ENCODE measurements at regions not wholly inside any gene's neighbourhood (a gene's known extent, or its start where the extent isn't known, plus 50 kb on each side); places are given as distances from the start of the nearest gene placed in this dataset.
"Not testable (repeated sequence)": the region's sequence is repeated elsewhere in the genome, so short reads cannot be mapped to it uniquely, and the experiment has no call there.

DNA sequence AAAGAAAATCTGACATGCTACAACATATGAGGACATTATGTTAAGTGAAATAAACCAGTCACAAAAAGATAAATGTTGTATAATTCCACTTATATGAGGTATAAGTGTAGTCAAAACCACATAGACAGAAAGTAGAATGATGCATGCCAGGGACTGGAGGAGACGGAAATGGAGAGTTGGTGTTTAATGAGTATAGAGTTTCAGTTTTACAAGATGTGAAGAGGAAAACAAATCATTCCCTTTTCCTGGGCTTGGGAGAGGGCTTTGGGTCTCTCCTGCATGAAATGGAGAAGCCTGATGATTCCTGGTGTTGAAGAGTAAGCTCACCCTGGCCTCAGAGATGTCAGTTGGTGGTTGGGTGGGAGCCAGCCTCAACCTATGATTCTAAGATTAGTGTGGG, 158.4 kb upstream of the PLXNC1 start:
- H3K4me3 ChIP-seq (ENCODE audit: low read depth, low read length) = no peak overlapping the region
- no peak for DNase-seq (ENCODE audit: low read depth)
- TF ChIP-seq, protein P1, sequence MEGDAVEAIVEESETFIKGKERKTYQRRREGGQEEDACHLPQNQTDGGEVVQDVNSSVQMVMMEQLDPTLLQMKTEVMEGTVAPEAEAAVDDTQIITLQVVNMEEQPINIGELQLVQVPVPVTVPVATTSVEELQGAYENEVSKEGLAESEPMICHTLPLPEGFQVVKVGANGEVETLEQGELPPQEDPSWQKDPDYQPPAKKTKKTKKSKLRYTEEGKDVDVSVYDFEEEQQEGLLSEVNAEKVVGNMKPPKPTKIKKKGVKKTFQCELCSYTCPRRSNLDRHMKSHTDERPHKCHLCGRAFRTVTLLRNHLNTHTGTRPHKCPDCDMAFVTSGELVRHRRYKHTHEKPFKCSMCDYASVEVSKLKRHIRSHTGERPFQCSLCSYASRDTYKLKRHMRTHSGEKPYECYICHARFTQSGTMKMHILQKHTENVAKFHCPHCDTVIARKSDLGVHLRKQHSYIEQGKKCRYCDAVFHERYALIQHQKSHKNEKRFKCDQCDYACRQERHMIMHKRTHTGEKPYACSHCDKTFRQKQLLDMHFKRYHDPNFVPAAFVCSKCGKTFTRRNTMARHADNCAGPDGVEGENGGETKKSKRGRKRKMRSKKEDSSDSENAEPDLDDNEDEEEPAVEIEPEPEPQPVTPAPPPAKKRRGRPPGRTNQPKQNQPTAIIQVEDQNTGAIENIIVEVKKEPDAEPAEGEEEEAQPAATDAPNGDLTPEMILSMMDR (IDR thresholded peaks at IDR 0.05; ENCODE audit: insufficient read depth, low read depth, low read length, missing control alignments) = no peak

DNA sequence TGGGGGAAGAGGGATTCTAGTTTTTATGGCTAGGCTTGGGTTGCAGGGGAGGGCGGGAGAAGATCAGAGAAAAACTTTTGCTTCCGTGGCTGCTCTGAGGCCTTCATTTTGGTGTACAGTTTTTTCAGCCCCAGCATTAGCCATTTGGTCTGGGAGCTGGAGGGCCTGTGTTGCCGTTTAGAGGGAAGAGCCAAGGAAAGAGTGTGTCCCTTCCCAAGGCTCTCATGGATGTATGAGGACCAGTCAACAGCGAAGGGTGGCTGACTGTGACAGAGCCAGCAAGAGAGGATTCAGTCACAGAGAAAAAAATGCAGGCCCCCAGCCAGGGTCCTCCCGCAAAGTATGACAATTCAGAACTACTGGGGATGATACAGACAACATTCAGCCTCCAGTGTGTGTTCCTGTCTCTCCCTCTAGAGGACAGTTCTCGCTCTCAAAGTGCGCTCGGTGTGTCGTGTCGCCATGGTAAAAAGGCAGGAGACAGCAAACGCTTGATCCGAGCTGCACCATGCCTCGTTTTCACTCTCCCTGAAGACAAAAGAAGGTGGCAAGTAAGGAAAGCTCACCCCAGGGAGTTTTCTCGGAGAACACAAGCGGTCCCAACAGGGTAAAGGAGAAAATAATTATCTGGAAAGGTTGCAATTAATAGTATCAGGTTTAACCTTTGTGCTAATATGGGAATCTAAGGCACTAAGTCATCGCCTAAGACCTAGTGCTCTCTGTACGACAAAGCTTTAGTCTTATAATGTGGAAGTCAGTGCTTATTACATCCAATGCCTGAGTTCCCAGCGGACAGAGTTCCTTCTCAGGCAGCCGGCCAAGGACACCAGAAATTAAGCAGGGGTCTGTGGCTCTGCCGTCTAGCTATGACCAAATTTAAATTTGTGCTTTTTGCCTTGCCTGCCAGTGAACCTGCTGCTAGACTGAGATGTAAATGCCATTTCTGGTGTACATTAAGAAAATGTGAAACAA, 157.3 kb upstream of the PLXNC1 start:
- DNase-seq (ENCODE audit: low read depth) = no peak

DNA sequence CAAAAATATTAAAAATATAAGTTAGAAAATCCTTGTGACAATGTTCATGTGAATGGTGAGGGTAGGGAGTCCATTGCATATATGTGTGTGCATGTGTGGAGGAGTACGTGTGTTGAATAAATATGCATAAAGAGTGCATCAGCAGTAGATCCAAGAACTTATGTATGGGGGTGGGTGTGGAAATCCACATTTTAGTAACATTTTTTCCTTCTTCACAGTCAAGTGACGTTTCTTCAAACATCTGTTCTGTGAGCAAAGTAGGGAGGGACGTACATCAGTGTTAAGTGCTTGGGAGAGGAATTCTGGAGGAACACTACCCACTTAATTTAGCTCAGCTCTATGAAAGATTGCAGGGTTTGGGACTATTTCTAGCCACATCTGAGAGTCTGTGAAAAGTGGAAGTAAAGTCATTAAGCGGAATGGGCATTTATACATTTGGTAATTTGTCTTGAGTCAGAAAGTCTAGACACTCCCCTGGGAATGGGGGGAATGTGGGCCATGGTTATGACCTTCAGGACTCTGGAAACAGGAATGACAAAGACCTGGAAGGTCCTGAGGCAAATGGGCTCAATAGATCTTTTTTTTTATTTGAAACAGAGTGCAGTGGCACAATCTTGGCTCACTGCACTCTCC, 156.4 kb upstream of the PLXNC1 start:
- no peak overlapping the region for H3K4me3 ChIP-seq (ENCODE audit: low read depth, low read length)
- TF ChIP-seq, protein P1 (IDR thresholded peaks at IDR 0.05; ENCODE audit: insufficient read depth, low read depth, low read length, missing control alignments) = no peak
- DNase-seq (ENCODE audit: low read depth) = no peak

More for the DNA sequence above, 157.3 kb upstream of the PLXNC1 start:
- TF ChIP-seq, protein P1 (IDR thresholded peaks at IDR 0.05; ENCODE audit: insufficient read depth, low read depth, low read length, missing control alignments) = no peak
- H3K4me3 ChIP-seq (ENCODE audit: low read depth, low read length) = no peak overlapping the region

DNA sequence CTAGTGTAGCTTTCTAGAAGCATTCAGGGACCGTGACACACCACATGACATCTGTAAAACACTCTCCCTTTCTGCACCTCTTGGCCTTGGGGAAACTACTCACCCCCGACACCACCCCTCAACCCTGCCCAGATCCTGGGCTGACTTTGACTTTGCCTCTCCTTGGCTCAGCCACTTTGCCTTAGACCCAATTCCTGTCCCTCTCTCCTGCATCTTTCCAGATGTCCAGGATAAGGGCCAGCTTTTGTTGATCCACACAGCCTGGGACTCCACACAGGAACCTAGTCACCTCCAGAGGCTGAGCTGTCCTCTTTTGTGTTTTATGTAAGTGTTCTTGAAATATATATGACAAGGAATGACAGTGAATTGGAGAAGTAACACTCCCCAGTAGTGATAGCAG, 153.7 kb upstream of the PLXNC1 start:
- TF ChIP-seq, protein P1 (IDR thresholded peaks at IDR 0.05; ENCODE audit: insufficient read depth, low read depth, low read length, missing control alignments) = no peak
- DNase-seq (ENCODE audit: low read depth) = no peak
- no peak overlapping the region for H3K4me3 ChIP-seq (ENCODE audit: low read depth, low read length)

DNA sequence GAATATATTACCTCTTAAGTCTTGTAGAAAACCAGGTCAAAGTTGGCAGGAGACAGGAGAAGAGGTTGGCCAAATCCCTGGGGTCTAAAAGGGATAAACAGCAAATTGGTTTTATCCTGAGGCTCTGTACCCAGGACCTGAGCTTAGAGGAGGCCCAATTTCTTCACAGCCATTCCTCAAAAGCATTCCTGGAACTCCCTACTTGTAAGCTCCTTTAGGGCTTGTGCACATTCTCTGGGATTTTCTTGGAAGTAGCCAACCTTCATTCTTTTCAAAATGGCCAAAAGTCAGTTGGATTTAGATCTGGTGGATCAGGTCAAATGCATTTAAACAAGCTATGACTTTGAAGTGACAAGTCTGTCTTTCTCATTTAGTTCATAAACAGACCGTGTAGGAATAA, 152.1 kb upstream of the PLXNC1 start:
- no peak for DNase-seq (ENCODE audit: low read depth)
- H3K4me3 ChIP-seq (ENCODE audit: low read depth, low read length) = no peak overlapping the region
- TF ChIP-seq, protein P1 (IDR thresholded peaks at IDR 0.05; ENCODE audit: insufficient read depth, low read depth, low read length, missing control alignments) = no peak

DNA sequence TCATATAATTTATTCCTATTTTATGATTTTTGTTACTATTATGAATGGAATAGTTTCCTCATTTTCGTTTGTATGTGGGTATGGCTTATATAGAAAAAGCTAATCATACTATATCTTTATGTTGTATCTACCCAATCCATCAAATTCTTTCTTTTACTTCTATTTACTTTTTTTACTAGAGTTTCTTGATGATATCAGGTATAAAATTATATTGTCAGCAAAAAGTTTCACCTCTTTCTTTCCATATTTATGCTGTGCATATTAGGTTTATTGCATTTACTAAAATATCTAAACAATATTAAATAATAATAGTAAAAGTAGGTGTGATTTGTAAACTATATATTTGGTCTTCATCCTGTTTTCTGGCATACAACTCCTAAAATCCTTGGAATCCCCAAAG, 146.7 kb upstream of the PLXNC1 start:
- TF ChIP-seq, protein P1 (IDR thresholded peaks at IDR 0.05; ENCODE audit: insufficient read depth, low read depth, low read length, missing control alignments) = no peak
- DNase-seq (ENCODE audit: low read depth) = no peak
- H3K4me3 ChIP-seq (ENCODE audit: low read depth, low read length) = no peak overlapping the region

DNA sequence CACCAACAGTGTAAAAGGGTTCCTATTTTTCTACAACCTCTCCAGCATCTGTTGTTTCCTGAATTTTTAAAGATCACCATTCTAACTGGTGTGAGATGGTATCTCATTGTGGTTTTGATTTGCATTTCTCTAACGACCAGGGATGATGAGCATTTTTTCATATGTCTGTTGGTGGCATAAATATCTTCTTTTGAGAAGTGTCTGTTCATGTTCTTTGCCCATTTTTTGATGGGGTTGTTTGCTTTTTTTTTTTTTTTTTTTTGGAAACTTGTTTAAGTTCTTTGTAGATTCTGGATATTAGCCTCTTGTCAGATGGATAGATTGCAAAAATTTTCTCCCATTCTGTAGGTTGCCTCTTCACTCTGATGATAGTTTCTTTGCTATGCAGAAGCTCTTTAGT, 145.5 kb upstream of the PLXNC1 start:
- not testable (repeated sequence) for H3K4me3 ChIP-seq (ENCODE audit: low read depth, low read length); DNase-seq (ENCODE audit: low read depth)

DNA sequence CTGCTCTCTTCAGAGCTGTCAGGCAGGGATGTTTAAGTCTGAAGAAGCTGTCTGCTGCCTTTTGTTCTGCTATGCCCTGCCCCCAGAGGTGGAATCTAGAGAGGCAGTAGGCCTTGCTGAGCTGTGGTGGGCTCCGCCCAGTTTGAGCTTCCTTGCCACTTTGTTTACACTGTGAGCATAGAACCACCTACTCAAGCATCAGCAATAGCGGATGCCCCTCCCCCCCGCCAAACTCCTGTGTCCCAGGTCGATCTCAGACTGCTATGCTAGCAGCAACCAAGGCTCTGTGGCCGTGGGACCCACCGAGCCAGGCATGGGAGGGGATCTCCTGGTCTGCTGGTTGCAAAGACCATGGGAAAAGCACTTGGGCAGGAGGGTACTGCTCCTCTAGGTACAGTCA, 140.5 kb upstream of the PLXNC1 start:
- not testable (repeated sequence) for H3K4me3 ChIP-seq (ENCODE audit: low read depth, low read length)
- peak; percentile 45 for DNase-seq (ENCODE audit: low read depth)

Measured in GM12865 (cell line).